Left kidney (tissue), 1 donor: ENCODE measurements at regions not wholly inside any gene's neighbourhood (a gene's known extent, or its start where the extent isn't known, plus 50 kb on each side); places are given as distances from the start of the nearest gene placed in this dataset.

ENCODE experiments used
- DNase-seq: peaks from one replicate; pipeline ENCODE4 v3.0.0-alpha.2; 2013

- DNase-seq, result no peak
Measured at GRCh38 chr4:11518754-11519153, 90.1 kb upstream of the HS3ST1 start.

- no peak for DNase-seq
Measured at GRCh38 chr4:11514779-11515419, 86.2 kb upstream of the HS3ST1 start.

DNA sequence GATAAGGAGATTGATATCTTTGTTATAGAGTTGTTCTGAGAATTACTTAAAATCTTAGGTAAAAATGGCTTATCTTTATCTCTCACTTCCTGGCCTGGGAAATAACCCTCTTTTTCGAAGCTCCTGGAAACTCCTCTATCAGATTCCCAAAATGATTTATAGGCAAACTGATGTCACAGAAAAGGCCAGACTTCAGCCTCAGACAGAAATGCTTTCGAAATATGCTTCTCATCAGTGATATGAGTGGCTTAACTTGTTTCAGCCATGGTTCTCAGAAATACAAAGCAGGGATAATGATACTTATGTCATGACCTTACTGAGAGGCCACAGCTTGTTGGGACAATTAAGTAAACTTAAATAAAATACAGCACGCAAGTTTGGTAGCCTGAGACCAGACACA, 85.3 kb upstream of the HS3ST1 start:
- DNase-seq, result no peak

DNA sequence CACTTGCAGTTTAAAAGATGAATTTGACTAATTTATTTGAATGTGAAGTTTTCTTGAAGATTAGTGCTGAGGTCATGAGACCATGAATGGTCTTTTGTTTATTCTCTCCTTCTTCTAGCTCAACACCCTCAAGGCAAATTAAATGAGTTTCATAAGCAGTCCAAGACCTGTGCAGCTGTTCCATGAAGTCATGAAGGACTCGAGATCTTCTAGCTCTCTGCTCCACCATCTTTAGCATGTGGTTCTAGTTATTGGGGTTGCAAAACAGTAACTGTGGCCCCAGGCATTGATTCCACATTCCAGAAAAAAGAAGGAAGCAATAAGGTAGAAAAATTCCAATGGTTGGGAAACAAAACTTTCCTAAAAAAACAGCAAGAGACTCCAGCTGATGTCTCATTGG, 84.2 kb upstream of the HS3ST1 start:
- DNase-seq, result no peak

DNA sequence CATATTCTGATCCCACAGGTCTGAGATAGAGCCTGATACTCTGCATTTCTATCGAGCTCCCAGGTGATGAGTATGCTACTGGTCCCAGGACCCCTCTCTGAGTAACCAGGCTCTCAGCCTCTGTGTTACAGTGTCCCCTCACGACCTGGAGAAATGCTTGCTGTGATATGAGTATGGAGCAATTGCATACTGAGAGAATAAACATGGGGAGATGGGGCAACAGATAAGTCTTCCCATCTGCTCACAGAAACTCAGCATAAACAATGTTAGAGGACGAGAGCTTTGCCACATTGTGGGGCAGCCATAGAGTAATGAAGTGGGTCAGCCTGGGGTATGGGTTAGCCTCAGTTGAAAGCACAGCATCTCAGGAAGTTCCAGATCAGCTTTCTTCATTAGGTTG, 82.6 kb upstream of the HS3ST1 start:
- no peak for DNase-seq

GRCh38 chr4:11507920-11508319, 79.2 kb upstream of the HS3ST1 start:
- no peak for DNase-seq

DNA sequence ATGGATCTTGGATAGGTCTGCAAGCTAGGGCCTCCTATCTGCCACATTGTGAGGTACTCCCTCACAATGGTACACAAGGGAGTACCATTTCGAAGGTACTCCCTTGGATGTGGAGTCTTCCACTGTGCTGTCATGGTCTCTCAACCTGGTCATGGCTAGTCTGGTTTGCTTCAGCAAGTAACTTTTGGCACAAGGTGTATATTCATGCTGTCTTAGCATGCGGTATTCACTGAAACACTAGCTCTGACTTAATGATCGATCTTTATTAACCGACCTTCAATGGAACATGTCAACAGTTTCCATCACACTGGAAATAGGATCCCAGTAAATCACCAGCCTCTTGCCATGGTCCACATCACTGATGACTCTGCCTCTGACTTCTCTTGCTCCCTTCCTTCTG, 77.5 kb upstream of the HS3ST1 start:
- DNase-seq, result no peak

- DNase-seq, result no peak
Measured at GRCh38 chr4:11505221-11505971, 76.7 kb upstream of the HS3ST1 start.

DNA sequence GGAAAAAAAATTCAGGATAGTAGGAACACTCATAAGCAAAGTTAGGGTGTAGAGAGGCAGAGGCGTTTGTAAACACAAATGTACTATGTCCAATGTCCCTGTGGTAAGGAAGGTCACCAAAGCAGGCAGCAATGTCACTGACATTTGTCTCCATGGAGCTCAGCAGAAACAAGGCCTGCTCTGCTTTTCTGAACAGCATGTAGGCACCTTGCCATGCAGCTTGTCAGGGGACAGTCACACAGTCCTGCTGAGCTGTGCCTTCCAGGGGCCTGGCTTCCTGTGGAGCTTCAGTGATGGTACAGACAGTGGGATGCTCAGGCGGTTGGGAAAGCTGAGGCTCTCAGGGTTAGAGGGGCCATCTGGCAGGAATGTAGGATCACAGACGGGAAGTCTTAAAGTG, 74.5 kb upstream of the HS3ST1 start:
- DNase-seq, result no peak

DNA sequence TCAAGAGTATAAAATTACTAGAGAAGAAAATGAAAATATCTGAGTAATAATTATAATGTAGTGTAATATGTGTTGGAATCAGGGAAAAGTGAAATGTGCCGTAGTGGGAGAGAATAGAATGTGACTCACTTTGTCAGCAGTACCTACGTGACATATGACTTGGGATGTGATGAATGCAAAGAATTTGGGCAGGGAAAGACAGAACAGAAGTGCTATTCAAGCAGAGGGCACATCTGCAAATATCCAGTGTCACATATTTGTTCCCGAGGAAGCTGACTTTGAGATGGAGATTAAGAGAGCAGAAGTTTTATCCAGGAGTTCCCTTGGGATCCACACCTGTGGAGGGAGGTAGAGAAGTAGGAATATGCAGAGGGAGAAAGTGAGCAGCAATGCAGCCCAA, 69.3 kb upstream of the HS3ST1 start:
- no peak for DNase-seq

DNA sequence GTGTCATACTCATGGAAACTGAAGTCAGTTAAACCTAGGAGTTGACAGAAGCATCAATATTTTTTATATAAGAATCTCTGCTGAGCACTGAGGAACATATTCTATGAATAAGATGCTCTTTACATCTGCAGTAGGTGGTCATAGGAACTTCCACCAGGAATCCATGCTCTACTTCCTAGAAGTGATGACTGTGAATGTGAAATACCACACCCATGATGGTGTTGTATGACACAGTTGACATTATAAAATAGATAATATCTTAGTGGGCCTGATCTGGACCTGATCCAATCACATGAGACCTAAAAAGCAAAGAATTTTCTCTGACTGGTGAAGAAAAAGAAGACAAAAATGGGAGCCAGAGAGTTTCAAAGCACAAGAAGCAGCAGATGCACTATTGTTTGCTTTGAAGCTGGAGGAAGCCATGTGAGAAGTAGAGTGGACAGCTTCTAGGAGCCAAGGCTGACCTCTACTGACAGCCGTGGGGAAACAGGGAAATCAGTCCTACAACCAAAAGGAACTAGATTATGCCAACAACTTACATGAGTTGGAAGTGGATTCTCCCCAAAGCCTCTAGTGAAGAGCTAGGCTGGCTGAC, 68.6 kb upstream of the HS3ST1 start:
- DNase-seq, result no peak

DNA sequence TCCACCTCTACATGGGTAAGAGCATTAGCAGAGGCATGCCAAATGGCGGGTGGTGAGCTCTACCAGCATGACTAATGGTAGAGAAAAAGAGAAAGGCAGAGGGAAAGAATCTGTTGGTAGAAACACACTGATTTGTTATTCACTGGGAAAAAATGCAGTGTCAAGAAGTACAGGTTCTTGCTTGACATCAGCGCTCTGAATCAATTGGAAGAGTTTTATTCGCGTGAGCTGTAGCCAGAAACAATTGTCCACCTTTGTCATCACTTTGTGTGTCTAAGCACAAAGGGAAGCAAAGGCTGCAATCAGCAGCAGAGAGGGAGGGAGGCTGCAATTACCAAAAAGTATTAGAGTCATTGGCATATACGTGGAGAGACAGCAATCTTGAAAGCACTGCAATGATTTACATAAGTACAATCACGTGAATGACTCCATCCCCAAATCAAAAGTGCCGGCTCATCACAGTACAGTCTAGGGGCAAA, 67.7 kb upstream of the HS3ST1 start:
- no peak for DNase-seq

DNA sequence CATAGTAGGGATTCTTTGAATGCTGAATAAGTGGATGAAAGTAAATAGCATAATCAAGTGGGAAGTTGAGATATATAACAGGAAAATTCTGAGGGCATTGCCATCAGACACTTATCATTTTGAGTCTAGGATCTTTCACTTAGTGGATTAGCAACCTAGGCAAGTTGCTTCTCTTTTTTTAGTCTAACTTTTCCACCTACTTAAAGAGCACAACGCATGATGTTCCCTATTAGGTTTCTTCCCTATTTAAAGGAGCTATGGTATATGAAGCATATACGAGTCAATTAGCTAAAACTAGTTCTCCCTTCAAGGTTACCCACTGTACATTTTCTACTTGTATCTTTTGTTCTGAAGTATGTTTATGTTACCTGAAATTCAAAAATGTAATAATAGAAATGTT, 67.1 kb upstream of the HS3ST1 start:
- DNase-seq, result no peak

GRCh38 chr4:11495291-11495690, 66.6 kb upstream of the HS3ST1 start:
- no peak for DNase-seq

DNA sequence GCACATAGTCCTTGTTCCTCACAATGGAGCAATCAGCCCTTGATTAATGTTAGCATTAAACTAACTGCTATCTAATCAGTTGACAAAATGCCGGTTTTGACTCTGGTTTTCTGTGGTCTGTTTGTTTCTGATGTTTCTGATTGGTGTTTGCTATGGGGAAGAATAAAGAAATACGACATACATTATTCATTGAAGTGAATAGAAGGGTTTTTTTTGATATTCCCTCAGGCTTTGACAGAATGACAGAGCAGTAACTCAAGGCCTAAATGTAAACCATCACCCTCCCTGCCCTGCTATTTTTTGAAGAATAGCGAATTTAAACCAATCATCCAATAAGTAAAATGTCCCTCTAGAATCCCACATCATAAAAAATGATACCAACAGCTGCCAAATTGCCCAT, 65.5 kb upstream of the HS3ST1 start:
- DNase-seq, result no peak

DNA sequence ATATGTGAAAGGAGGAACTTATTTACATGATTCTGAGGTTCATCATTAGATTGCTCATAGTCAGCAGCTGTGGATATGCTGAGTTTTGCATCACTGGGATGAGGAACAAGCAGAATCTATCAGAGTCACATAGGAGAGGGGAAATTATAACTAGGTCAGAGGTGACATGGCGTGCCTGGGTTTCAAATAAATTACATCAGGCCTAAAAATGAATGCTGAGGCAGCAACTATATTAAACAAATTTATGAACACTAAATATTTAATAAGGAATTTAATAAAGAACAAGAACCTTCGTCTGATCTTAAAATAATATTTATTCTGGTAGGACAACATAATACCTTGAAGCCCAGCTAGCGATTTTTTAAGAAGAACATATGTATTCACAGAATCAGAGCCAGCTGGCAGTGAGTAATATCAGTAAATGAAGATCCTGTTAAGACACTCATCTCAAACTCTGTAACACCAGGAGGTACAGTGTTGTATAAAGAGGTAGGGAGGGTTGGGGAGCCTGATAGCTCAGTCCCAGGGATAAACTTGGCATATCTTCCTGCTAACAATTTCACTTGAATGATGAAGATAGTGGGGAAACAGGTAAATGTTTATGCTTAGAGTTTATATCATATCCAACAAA, 60.9 kb upstream of the HS3ST1 start:
- no peak for DNase-seq

DNA sequence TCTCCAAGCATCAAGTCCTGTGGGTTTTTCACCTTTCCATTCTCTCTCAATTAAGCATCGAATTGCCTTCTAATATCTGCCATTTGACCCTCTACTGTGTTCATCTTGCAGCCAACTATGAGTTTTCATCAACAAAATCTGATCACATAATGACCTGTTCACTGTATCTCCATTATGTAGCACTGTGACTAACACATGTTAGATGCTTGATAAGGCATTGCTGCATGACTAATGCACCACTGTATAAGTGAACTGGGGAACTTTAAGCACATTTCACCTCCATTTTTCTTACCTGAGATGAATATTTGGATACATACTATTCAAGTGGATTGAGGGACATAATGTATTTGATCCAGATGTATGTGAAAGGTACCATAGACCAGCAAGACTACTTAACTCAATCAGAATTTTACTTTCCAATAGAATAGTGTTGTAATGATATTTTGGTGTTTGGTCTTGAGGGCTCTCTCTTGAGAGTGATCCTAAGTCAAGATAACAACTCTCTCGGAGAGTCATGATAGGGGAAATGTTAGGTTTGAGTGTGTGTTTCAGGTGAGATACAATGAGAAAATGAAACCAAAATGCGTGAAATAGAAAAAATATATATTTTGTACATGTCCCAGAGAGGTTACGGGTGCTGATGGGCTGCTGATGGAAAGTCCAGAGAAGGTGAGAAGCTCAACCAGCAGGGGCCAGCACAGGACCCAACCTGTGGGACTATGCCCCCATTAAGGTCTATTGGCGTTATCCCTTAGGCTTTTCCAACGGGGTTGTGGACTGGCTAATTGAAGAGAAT, 60.2 kb upstream of the HS3ST1 start:
- no peak for DNase-seq

- DNase-seq, result no peak
Measured at GRCh38 chr4:11487868-11488544, 59.3 kb upstream of the HS3ST1 start.

DNA sequence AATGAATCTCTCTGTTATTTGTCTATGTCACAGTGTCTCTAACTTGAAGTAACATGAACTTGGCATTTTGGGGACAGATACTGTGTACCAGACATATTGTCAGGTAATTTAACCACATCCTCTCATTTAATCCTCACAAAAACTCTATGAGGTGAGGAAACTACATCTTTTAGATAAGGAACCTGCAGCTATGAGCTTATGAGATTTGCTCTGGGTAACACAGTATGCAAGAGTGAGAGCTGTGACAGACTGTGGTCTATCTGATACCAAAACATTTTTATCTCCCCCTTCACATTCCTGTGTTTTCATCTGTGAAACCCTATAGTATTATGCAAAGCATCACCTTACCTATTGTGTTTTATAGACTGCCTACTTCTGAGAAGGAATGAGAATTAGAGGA, 58.4 kb upstream of the HS3ST1 start:
- DNase-seq, result no peak

GRCh38 chr4:11485926-11486325, 57.2 kb upstream of the HS3ST1 start:
- DNase-seq, result no peak

GRCh38 chr4:11484531-11484930, 55.8 kb upstream of the HS3ST1 start:
- DNase-seq, result no peak

DNA sequence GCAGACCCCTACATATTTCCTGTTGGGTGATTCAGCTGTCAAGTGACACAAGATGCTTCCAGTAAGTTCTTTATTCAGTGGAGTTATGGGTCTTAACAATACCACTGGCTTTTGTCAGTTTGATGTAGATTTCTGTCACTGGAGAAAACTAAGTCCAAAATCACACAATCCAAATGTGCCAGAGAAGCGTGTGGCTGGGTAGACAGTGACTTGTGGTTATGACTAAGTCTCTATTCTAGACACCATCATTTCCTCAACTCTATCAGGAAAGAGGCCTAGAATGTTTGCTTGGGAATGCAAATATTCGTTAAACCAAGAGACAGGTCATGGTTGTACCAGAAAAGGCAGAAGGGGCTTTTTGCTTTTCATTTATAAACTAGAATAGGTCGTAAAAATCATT, 54.4 kb upstream of the HS3ST1 start:
- no peak for DNase-seq
